Lower lobe of right lung (tissue), 2 donors: ENCODE measurements at regions not wholly inside any gene's neighbourhood (a gene's known extent, or its start where the extent isn't known, plus 50 kb on each side); places are given as distances from the start of the nearest gene placed in this dataset.

ENCODE experiments used
- ATAC-seq, 2 donors: fragments of 200-7000 bp; cut with Tn5 transposase; one replicate each; pipeline ENCODE4 v1.9.1; 2020 to 2022; ENCODE audit warnings: mild to moderate bottlenecking in 2 of 2, moderate library complexity in 2 of 2
- DNase-seq: peaks from one replicate; pipeline ENCODE4 v3.0.0-alpha.2; 2020
- H3K27ac ChIP-seq: fragments of 200-600 bp; one replicate; pipeline ENCODE4 v1.8.0; 2022
- H3K27me3 ChIP-seq: fragments of 200-600 bp; one replicate; pipeline ENCODE4 v1.8.0; 2022; ENCODE audit warnings: low read depth
- H3K36me3 ChIP-seq: fragments of 200-600 bp; one replicate; pipeline ENCODE4 v1.8.0; 2022; ENCODE audit warnings: mild to moderate bottlenecking
- H3K4me1 ChIP-seq: fragments of 200-600 bp; one replicate; pipeline ENCODE4 v1.8.0; 2022
- H3K4me3 ChIP-seq: fragments of 200-600 bp; one replicate; pipeline ENCODE4 v1.8.0; 2022; ENCODE audit warnings: mild to moderate bottlenecking
- H3K9me3 ChIP-seq: fragments of 200-600 bp; one replicate; pipeline ENCODE4 v1.8.0; 2022
- intact Hi-C: fragments of 100-400 bp; cut with DNase I; formaldehyde crosslinking; loops from one replicate; pipeline ENCODE4 v1.11.0; 2022
- TF ChIP-seq, protein P1 (sequence below): fragments of 200-600 bp; IDR thresholded peaks from one replicate; pipeline ENCODE4 v1.8.0; 2022; ENCODE audit warnings: antibody characterized with exemption, mild to moderate bottlenecking
- donor health status: DM: no; HTN: yes; CAD: no; lungs with severe emphysema.

DNA sequence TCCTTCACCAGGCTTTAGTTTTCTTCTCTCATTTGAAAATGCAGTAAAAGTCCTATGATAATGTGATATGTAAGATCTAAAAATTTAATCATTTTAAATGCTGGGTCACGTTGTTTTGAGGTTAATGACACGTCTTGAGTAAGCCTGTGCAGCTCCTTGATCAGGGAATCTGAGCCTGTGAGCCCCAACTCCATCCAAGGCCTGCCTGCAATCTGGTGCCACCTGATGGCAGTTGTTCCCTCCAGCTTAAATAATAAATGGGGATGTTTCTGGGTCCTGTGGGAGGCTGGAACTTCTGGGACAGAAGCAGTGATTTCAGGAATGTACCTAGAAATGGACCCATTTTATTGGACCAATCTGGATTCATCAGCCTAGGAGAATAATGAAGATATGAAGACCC, 455.4 kb upstream of the ADGRL3 start:
- Histone ChIP-seq H3K9me3 (no peaks in the 10 kb centered on the region), H3K4me1 (no peaks in the 10 kb centered on the region), H3K27me3 (no peaks in the 10 kb centered on the region), H3K36me3 (no peaks in the 10 kb centered on the region), H3K27ac (no peak overlapping the region), H3K4me3 (no peak overlapping the region)
- ATAC-seq: no peak
- DNase-seq: no peak
- TF ChIP-seq, protein P1, sequence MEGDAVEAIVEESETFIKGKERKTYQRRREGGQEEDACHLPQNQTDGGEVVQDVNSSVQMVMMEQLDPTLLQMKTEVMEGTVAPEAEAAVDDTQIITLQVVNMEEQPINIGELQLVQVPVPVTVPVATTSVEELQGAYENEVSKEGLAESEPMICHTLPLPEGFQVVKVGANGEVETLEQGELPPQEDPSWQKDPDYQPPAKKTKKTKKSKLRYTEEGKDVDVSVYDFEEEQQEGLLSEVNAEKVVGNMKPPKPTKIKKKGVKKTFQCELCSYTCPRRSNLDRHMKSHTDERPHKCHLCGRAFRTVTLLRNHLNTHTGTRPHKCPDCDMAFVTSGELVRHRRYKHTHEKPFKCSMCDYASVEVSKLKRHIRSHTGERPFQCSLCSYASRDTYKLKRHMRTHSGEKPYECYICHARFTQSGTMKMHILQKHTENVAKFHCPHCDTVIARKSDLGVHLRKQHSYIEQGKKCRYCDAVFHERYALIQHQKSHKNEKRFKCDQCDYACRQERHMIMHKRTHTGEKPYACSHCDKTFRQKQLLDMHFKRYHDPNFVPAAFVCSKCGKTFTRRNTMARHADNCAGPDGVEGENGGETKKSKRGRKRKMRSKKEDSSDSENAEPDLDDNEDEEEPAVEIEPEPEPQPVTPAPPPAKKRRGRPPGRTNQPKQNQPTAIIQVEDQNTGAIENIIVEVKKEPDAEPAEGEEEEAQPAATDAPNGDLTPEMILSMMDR: no peak
- intact Hi-C loops: no loop called here

DNA sequence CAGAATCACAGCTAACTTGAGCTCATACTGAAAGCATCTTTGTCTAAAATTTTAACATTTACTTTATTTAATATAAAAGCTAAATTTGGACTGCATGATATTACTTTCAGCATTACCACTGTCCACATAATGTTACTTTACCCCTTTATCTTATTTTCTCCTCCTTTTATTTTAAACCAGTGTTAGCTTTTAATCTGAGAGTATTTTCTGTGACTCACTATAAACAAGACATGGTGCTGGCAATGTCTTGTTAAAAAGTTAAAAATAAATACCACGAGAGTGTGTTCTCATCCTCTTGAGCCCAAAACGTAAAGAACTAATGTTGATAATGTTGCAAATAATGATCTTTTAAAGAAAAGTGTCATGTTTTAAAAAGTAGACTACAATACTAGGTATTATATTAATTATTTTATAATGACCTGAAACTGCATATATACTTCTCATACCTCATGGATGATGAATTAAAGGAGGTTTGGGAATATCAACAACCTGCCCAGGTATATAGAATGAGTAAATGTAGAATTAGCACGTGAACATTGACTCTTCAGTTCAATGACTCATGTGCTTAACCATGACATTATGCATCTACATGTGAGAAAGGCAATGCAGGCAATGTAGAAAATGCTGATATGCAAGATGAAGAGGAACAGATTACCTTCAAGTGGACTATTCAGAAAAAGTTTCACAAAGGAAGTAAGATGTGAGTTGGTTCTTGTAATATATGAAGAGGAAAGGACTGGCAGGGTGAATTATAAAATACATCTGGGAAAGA, 454.1 kb upstream of the ADGRL3 start:
- intact Hi-C loops: no loop called here
- no peaks in the 10 kb centered on the region for H3K27me3 ChIP-seq
- H3K4me3 ChIP-seq: no peak overlapping the region
- H3K36me3 ChIP-seq: no peaks in the 10 kb centered on the region
- no peak overlapping the region for H3K27ac ChIP-seq
- no peaks in the 10 kb centered on the region for H3K9me3 ChIP-seq
- ATAC-seq: no peak
- no peak for DNase-seq
- no peaks in the 10 kb centered on the region for H3K4me1 ChIP-seq
- TF ChIP-seq, protein P1: no peak

DNA sequence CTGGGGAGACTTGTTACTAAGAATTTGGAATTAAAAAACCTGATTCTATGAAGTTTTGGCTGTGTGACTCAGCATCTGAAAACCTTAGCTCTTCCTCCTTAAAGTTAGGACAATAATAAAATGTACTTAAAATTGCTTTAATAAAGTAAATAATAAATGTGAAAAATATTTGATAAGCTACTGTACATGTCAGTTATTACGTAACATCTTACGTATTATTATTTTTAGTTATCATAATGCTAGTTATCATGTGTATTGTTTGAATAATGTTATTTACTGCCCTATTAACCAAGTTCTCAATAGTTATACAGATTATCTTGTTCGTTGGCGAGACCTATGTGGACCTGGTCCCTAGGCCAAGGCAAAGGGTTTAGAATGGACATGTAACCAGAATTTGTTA, 449.2 kb upstream of the ADGRL3 start:
- no peak for DNase-seq
- no peaks in the 10 kb centered on the region for H3K27me3 ChIP-seq
- intact Hi-C loops: no loop called here
- H3K27ac ChIP-seq: no peak overlapping the region
- no peaks in the 10 kb centered on the region for H3K9me3 ChIP-seq
- no peaks in the 10 kb centered on the region for H3K36me3 ChIP-seq
- no peaks in the 10 kb centered on the region for H3K4me1 ChIP-seq
- ATAC-seq: no peak
- no peak overlapping the region for H3K4me3 ChIP-seq
- TF ChIP-seq, protein P1: no peak

DNA sequence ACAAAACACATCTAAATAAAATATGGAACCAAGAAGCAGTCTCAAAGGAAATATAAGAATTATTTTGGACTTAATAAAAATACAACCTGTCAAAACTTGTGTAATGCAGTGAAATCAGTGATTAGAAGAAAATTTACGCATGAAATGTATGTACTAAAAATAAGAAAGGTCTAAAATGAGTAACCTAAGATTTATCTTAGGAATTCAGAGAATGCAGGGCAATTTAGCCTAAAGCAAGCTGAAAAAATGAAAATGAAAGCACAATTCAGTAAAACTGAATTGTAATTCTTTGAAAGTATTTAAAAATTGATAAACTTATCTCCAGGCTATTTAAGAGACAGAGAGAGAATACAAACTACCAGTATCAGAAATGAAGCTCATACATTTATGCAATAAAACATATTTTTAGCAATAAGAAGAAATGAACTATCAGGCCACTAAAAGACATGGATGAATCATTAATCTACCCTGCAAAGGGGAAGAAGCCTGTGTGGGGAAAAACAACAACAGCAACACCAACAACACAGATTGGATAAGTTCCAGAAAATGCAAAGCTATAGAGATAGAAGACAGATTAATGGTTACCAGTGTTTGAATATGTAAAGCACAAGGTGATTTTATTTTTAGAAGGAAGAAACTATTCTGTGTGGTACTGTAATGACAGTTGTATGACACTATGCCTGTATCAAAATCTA, 442.0 kb upstream of the ADGRL3 start:
- TF ChIP-seq, protein P1: no peak
- no peak for ATAC-seq

DNA sequence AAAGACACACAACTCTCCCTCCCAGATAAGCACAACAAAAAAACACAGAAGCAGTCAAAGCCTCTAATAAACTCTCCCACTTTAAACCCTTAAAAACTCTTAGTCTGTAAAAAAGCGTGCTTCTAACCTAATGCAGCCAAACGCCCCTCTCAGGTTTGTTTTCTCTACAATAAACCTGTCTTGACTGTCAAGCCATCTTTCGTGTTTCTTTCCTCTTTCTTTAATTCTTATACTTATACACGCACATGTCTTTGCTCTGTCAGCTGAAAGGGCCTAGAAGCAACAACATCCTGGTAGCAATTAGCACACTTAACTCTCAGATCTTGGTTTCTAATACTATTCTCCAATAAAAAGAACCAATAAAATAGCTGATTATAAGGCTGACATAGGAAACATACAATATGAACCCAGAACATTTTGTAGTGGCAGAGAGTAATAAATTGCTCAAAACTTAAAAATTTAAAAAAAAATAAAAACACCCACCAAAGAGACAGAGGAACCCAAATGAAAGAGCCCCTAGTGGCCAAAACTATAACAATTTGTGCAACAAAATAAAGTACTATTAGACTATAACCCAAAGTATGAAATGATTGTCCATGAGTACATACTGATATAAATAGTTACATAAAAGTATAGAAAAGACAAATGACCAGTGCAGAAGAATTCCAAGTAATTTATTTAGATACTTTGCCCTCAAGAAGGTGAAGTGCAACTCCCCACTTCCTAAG, 440.4 kb upstream of the ADGRL3 start:
- no peak for DNase-seq
- TF ChIP-seq, protein P1: no peak
- no peaks in the 10 kb centered on the region for H3K36me3 ChIP-seq

More for the DNA sequence above, 442.0 kb upstream of the ADGRL3 start:
- Histone ChIP-seq H3K4me3 (no peak overlapping the region), H3K4me1 (no peaks in the 10 kb centered on the region), H3K9me3 (no peaks in the 10 kb centered on the region), H3K27me3 (no peaks in the 10 kb centered on the region), H3K36me3 (no peaks in the 10 kb centered on the region), H3K27ac (no peak overlapping the region)
- no peak for DNase-seq
- intact Hi-C loops: no loop called here

More for the DNA sequence above, 440.4 kb upstream of the ADGRL3 start:
- Histone ChIP-seq H3K27me3 (no peaks in the 10 kb centered on the region), H3K9me3 (no peaks in the 10 kb centered on the region), H3K27ac (no peak overlapping the region), H3K4me1 (no peaks in the 10 kb centered on the region), H3K4me3 (no peak overlapping the region)
- intact Hi-C loops: no loop called here
- no peak for ATAC-seq
